ENCODE measurements at regions not wholly inside any gene's neighbourhood (a gene's known extent, or its start where the extent isn't known, plus 50 kb on each side); places are given as distances from the start of the nearest gene placed in this dataset.

DNA sequence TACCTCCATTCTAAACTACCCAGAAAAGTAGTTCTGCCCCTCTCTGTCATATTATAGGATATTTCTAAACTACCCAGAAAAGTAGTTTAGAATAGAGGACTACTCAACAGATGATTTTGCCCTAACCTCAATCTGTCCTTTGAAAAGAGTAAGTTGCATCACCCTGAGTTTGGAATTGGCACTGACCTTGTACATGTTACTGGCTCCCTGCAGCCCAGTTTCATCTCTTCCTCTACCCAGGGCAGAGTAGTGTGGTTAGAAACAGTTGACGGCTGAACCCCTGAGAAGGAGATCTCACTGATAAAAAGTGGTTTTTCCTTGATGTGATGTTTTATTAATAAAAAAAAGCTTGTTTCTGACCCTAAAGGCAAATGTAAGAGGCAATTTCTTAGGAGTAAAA, 340.5 kb upstream of the NECTIN3 start:
- Histone ChIP-seq H3K4me2 (ENCODE audit: low read length) (no peak overlapping the region), H3K79me2 (ENCODE audit: low read length) (no peaks in the 10 kb centered on the region)

DNA sequence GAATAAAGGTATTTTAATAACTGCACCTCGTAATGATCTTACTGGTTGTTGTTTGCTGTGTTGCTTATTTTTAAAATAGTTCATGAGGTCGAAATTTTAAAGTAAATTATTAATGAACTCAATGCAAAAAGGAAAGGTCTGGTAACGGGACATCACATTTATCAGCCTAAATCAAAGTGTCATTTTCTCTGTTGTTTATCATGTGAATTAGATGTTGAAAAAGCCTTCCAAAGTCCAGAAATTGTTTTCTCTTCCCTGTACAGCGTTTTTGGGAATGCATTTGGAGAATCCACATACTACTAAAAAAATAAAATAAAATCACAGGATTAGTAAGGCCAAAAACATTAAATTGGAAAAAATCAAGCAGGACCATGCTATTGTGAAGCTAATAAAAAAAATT, 339.2 kb upstream of the NECTIN3 start:
- no peaks in the 10 kb centered on the region for H3K27me3 ChIP-seq (ENCODE audit: low read length)
- no peak for TF ChIP-seq EZH2 (IDR thresholded peaks at IDR 0.05; ENCODE audit: low read length, unreplicated experiment)
- no peaks in the 10 kb centered on the region for H4K20me1 ChIP-seq (ENCODE audit: low read length)
- no peaks in the 10 kb centered on the region for H3K36me3 ChIP-seq (ENCODE audit: low read depth, low read length)
- POLR2A ChIA-PET (ENCODE audit: unreplicated experiment): no interaction called here
- ATAC-seq (no peak), DNase-seq (no peak)
- no peaks in the 10 kb centered on the region for H3K79me2 ChIP-seq (ENCODE audit: low read length)
- H3F3A ChIP-seq (ENCODE audit: low read length, unreplicated experiment): no peaks in the 10 kb centered on the region
- H2AFZ ChIP-seq (ENCODE audit: low read length): no peak overlapping the region
- CTCF ChIA-PET: no interaction called here
- BruUV-seq (replicated peaks): no TSS peak
- no peak overlapping the region for H3K27ac ChIP-seq (ENCODE audit: low read length)
- intact Hi-C loops (cut with micrococcal nuclease): no loop called here
- H3K4me1 ChIP-seq (ENCODE audit: insufficient read depth, low read length): no peaks in the 10 kb centered on the region
- no peak overlapping the region for H3K4me3 ChIP-seq (ENCODE audit: low read length)
- no peaks in the 10 kb centered on the region for H3K9me2 ChIP-seq (replicated peaks; ENCODE audit: low read length)
- no peak overlapping the region for H3K9ac ChIP-seq (ENCODE audit: low read length)
- no peak overlapping the region for H3K4me2 ChIP-seq (ENCODE audit: low read length)
- H3K9me3 ChIP-seq (ENCODE audit: low read length): no peaks in the 10 kb centered on the region

More for the DNA sequence above, 340.5 kb upstream of the NECTIN3 start:
- Histone ChIP-seq H3K9me3 (ENCODE audit: low read length) (no peaks in the 10 kb centered on the region), H2AFZ (ENCODE audit: low read length) (no peak overlapping the region), H3K27me3 (ENCODE audit: low read length) (no peaks in the 10 kb centered on the region), H4K20me1 (ENCODE audit: low read length) (no peaks in the 10 kb centered on the region), H3K9me2 (replicated peaks; ENCODE audit: low read length) (no peaks in the 10 kb centered on the region), H3K36me3 (ENCODE audit: low read depth, low read length) (no peaks in the 10 kb centered on the region), H3K4me3 (ENCODE audit: low read length) (no peak overlapping the region), H3K4me1 (ENCODE audit: insufficient read depth, low read length) (no peaks in the 10 kb centered on the region), H3K9ac (ENCODE audit: low read length) (no peak overlapping the region), H3F3A (ENCODE audit: low read length, unreplicated experiment) (no peaks in the 10 kb centered on the region), H3K27ac (ENCODE audit: low read length) (no peak overlapping the region)
- intact Hi-C loops (cut with micrococcal nuclease): no loop called here
- CTCF ChIA-PET: no interaction called here
- POLR2A ChIA-PET (ENCODE audit: unreplicated experiment): no interaction called here
- BruUV-seq (replicated peaks): no TSS peak
- DNase-seq (no peak), ATAC-seq (no peak)
- TF ChIP-seq CTCF (conservative IDR thresholded peaks at IDR 0.05; ENCODE audit: low read depth, low read length): no peak
- TF ChIP-seq EZH2 (IDR thresholded peaks at IDR 0.05; ENCODE audit: low read length, unreplicated experiment): no peak
- no peak for TF ChIP-seq EZH2phosphoT487 (IDR thresholded peaks at IDR 0.05; ENCODE audit: borderline replicate concordance, low read length)

- H3K27me3 ChIP-seq (ENCODE audit: low read length): no peaks in the 10 kb centered on the region
- H4K20me1 ChIP-seq (ENCODE audit: low read length): no peaks in the 10 kb centered on the region
- no peaks in the 10 kb centered on the region for H3K36me3 ChIP-seq (ENCODE audit: low read depth, low read length)
- no TSS peak for BruUV-seq (replicated peaks)
- no peaks in the 10 kb centered on the region for H3K79me2 ChIP-seq (ENCODE audit: low read length)
- no peaks in the 10 kb centered on the region for H3K4me1 ChIP-seq (ENCODE audit: insufficient read depth, low read length)
- no peaks in the 10 kb centered on the region for H3F3A ChIP-seq (ENCODE audit: low read length, unreplicated experiment)
- ATAC-seq (no peak), DNase-seq (no peak)
- ChIA-PET CTCF (no interaction called here), POLR2A (ENCODE audit: unreplicated experiment) (no interaction called here)
- H3K9me2 ChIP-seq (replicated peaks; ENCODE audit: low read length): no peaks in the 10 kb centered on the region
- H3K27ac ChIP-seq (ENCODE audit: low read length): no peak overlapping the region
- H3K9me3 ChIP-seq (ENCODE audit: low read length): no peaks in the 10 kb centered on the region
- no peak overlapping the region for H3K9ac ChIP-seq (ENCODE audit: low read length)
- H3K4me3 ChIP-seq (ENCODE audit: low read length): no peak overlapping the region
- no peak overlapping the region for H2AFZ ChIP-seq (ENCODE audit: low read length)
- no peak for TF ChIP-seq EZH2 (IDR thresholded peaks at IDR 0.05; ENCODE audit: low read length, unreplicated experiment)
- TF ChIP-seq CTCF (conservative IDR thresholded peaks at IDR 0.05; ENCODE audit: low read depth, low read length): no peak
- no peak for TF ChIP-seq EZH2phosphoT487 (IDR thresholded peaks at IDR 0.05; ENCODE audit: borderline replicate concordance, low read length)
- H3K4me2 ChIP-seq (ENCODE audit: low read length): no peak overlapping the region
- intact Hi-C loops (cut with micrococcal nuclease): no loop called here
Observed at GRCh38 chr3:110733045-110733444, 338.6 kb upstream of the NECTIN3 start.

Measured in PC-3 (cell line).